ENCODE measurements at regions not wholly inside any gene's neighbourhood (a gene's known extent, or its start where the extent isn't known, plus 50 kb on each side); places are given as distances from the start of the nearest gene placed in this dataset.
"Not testable (repeated sequence)": the region's sequence is repeated elsewhere in the genome, so short reads cannot be mapped to it uniquely, and the experiment has no call there.

DNA sequence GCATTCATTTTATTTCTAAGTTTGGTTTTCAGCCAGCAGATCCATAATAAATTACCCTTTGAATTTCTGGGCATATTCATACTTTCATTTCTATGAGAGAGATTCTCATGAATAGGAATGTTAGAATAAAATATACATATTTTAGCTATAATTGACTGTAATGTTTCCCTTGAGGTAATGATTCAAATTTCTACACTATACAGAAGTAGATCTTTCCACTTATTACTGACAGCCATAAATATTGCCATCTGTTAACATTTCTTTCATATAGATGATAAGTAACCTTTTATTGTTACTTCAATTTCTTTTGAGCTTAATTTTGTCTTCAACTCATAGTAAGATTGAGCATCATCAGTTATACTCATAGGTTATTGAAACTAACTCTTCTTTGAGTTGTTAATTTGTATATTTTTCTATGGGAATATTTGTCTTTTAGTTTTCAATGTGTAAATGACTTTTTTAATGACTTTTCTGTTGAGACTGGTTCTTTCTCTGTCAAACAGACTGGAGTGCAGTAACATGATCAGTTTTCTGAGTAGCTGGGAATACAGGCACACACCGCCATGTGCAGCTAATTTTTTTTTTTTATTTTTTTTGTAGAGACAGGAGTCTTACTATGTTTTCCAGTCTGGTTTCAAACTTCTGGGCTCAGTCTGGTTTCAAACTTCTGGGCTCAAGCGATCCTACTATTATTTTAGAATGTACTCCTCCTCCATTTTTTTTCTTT is 991.6 kb downstream of the SLC6A15 start:
- no peak overlapping the region for H3K4me3 ChIP-seq (ENCODE audit: low read depth, low read length)
- TF ChIP-seq CTCF (IDR thresholded peaks at IDR 0.05; ENCODE audit: borderline replicate concordance, insufficient read depth, low read depth, low read length), result no peak

- no peak for TF ChIP-seq CTCF (IDR thresholded peaks at IDR 0.05; ENCODE audit: borderline replicate concordance, insufficient read depth, low read depth, low read length)
- no peak overlapping the region for H3K4me3 ChIP-seq (ENCODE audit: low read depth, low read length)
Measured at GRCh38 chr12:83919081-83919480, 993.5 kb downstream of the SLC6A15 start.

GRCh38 chr12:83904175-83904574 is 1008.4 kb downstream of the SLC6A15 start:
- no peak overlapping the region for H3K4me3 ChIP-seq (ENCODE audit: low read depth, low read length)
- no peak for TF ChIP-seq CTCF (IDR thresholded peaks at IDR 0.05; ENCODE audit: borderline replicate concordance, insufficient read depth, low read depth, low read length)

DNA sequence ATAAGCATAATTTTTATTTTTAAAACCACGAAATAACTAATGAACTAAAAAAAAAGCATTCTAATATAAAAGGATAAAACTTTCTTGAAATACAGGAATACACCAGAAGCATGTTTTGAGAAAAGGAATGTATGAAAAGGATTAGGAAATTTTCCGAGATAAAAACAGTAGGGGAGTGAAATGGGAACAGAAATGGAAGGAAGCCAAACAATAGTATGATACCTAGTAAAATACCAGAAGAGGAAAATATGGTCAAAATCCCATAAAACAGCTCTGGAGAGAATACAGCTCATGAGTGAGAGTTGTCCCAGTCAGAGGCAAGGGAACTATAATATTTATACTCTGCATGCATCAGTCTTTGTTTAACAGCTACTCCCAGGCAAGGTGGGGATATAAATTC is 1016.2 kb downstream of the SLC6A15 start:
- no peak for TF ChIP-seq CTCF (IDR thresholded peaks at IDR 0.05; ENCODE audit: borderline replicate concordance, insufficient read depth, low read depth, low read length)
- no peak overlapping the region for H3K4me3 ChIP-seq (ENCODE audit: low read depth, low read length)

DNA sequence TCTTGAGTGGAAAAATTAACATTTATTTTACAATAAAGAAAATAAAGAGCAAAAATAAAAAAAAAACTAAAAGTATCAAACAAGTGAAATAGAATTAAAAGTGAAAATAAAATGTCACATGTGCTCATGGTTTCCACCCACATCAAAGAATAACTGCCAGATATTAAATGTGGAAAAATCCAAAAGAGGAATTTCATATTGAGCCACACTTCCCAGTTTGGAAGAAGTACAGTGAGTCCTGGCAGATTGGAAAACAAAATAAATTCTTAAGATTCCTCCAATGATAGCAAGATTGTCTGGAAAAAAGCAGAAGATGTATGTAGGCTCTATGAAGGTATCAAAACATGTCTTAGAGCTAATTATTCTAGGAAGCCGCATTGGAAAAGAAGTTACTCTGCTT is 1019.5 kb downstream of the SLC6A15 start:
- no peak overlapping the region for H3K4me3 ChIP-seq (ENCODE audit: low read depth, low read length)
- TF ChIP-seq CTCF (IDR thresholded peaks at IDR 0.05; ENCODE audit: borderline replicate concordance, insufficient read depth, low read depth, low read length), result no peak

GRCh38 chr12:83889745-83890144 is 1022.9 kb downstream of the SLC6A15 start:
- no peak for TF ChIP-seq CTCF (IDR thresholded peaks at IDR 0.05; ENCODE audit: borderline replicate concordance, insufficient read depth, low read depth, low read length)
- H3K4me3 ChIP-seq (ENCODE audit: low read depth, low read length), result no peak overlapping the region

GRCh38 chr12:83886479-83886878 is 1026.1 kb downstream of the SLC6A15 start:
- no peak for TF ChIP-seq CTCF (IDR thresholded peaks at IDR 0.05; ENCODE audit: borderline replicate concordance, insufficient read depth, low read depth, low read length)
- H3K4me3 ChIP-seq (ENCODE audit: low read depth, low read length), result no peak overlapping the region

DNA sequence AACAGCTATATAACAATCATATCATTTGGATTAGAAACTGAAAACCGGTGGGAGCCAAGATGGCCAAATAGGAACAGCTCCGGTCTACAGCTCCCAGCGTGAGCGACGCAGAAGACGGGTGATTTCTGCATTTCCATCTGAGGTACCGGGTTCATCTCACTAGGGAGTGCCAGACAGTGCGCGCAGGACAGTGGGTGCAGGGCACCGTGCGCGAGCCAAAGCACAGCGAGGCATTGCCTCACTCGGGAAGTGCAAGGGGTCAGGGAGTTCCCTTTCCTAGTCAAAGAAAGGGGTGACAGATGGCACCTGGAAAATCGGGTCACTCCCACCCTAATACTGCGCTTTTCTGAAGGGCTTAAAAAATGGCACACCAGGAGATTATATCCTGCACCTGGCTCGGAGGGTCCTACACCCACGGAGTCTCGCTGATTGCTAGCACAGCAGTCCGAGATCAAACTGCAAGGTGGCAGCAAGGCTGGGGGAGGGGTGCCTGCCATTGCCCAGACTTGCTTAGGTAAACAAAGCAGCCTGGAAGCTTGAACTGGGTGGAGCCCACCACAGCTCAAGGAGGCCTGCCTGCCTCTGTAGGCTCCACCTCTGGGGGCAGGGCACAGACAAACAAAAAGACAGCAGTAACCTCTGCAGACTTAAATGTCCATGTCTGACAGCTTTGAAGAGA is 1041.5 kb downstream of the SLC6A15 start:
- H3K4me3 ChIP-seq (ENCODE audit: low read depth, low read length), result not testable (repeated sequence)
